Endothelial cell of umbilical vein (primary cell): ENCODE measurements at regions not wholly inside any gene's neighbourhood (a gene's known extent, or its start where the extent isn't known, plus 50 kb on each side); places are given as distances from the start of the nearest gene placed in this dataset.

ENCODE experiments used
- BruUV-seq: library from RNA; stranded (reverse); fragments of 400-500 nt; replicated peaks from 2 replicates; lab custom pipeline; 2021; lab: Mats Ljungman, UMichigan
- CTCF ChIA-PET: fragments of 300-600, 350-600 bp; sonication (Branson Sonifier 250); formaldehyde crosslinking; loops from one replicate; lab custom pipeline; 2021; ENCODE audit warnings: antibody characterized with exemption, inconsistent platforms; lab: Charles Lee
- POLR2A ChIA-PET: fragments of 300-600, 350-600 bp; sonication (Branson Sonifier 250); formaldehyde crosslinking; loops from one replicate; lab custom pipeline; 2021; ENCODE audit warnings: antibody characterized with exemption, inconsistent platforms; lab: Charles Lee
- DNase-seq: peaks from one replicate; pipeline ENCODE4 v3.0.0-alpha.2; 2011; ENCODE audit warnings: low read depth, low spot score
- FAIRE-seq: peaks from 2 replicates; lab custom pipeline; 2011; peaks lifted over from hg19 to GRCh38; lab: Jason Lieb, UNC
- H2AFZ ChIP-seq: 2 replicates; pipeline ENCODE4 v1.6.0; 2012; ENCODE audit warnings: low read depth, low read length, control low read depth, inconsistent platforms
- H3K27ac ChIP-seq: 2 replicates; pipeline ENCODE4 v1.5.1; 2011; ENCODE audit warnings: low read depth, mild to moderate bottlenecking, control low read depth, low read length, moderate library complexity; ENCODE audit not compliant: insufficient read depth
- H3K27me3 ChIP-seq, 2 experiments: 2 replicates each; pipeline versions ENCODE4 v1.6.0 to v1.6.1; 2011; ENCODE audit warnings: low read length in 2 of 2, mixed read lengths in 1 of 2; ENCODE audit not compliant: control insufficient read depth in 2 of 2, insufficient read depth in 2 of 2
- H3K36me3 ChIP-seq, 2 experiments: 2 replicates in 1 of 2; 3 replicates in 1 of 2; pipeline ENCODE4 v1.5.1; 2011; ENCODE audit warnings: low read length in 2 of 2, mild to moderate bottlenecking in 1 of 2, moderate library complexity in 1 of 2; ENCODE audit not compliant: control insufficient read depth in 2 of 2, insufficient read depth in 2 of 2; ENCODE audit errors: extremely low read depth in 1 of 2
- H3K4me1 ChIP-seq: 3 replicates; pipeline ENCODE4 v1.5.1; 2011; ENCODE audit warnings: mild to moderate bottlenecking, low read length; ENCODE audit not compliant: control insufficient read depth, insufficient read depth; ENCODE audit errors: extremely low read depth
- H3K4me2 ChIP-seq: 2 replicates; pipeline ENCODE4 v1.6.1; 2011; ENCODE audit warnings: low read length, control low read depth, mixed read lengths; ENCODE audit not compliant: insufficient read depth
- H3K4me3 ChIP-seq, 3 experiments: fragments of 200-600 bp in 1 of 3; sonication (generic), shearing (Covaris generic) in 1 of 3; replicated peaks in 1 of 3; 2 replicates each; pipeline ENCODE4 v1.5.1; 2011 to 2016; ENCODE audit warnings: control low read depth in 3 of 3, low read length in 3 of 3, mild to moderate bottlenecking in 2 of 3, inconsistent platforms in 1 of 3, low read depth in 1 of 3, moderate library complexity in 1 of 3; ENCODE audit not compliant: insufficient read depth in 1 of 3
- H3K79me2 ChIP-seq: 2 replicates; pipeline ENCODE4 v1.6.0; 2012; ENCODE audit warnings: low read length, inconsistent platforms; ENCODE audit not compliant: control insufficient read depth, insufficient read depth
- H3K9ac ChIP-seq: replicated peaks from 2 replicates; pipeline ENCODE3; 2011; ENCODE audit warnings: low read length, control low read depth; ENCODE audit not compliant: insufficient read depth; ENCODE audit errors: extremely low read depth
- H3K9me1 ChIP-seq: replicated peaks from 3 replicates; pipeline ENCODE4 v1.6.0; 2011; ENCODE audit warnings: mild to moderate bottlenecking, low read length; ENCODE audit not compliant: control insufficient read depth, insufficient read depth; ENCODE audit errors: extremely low read depth
- H3K9me3 ChIP-seq: replicated peaks from 2 replicates; pipeline ENCODE4 v1.5.1; 2012; ENCODE audit warnings: low read length, inconsistent platforms; ENCODE audit not compliant: control insufficient read depth, insufficient read depth
- H4K20me1 ChIP-seq: replicated peaks from 2 replicates; pipeline ENCODE3; 2011; ENCODE audit warnings: mild to moderate bottlenecking, low read length; ENCODE audit not compliant: control insufficient read depth, insufficient read depth; ENCODE audit errors: extremely low read depth
- EZH2 ChIP-seq: IDR thresholded peaks from 2 replicates; pipeline ENCODE4 v1.6.1; 2012; ENCODE audit warnings: borderline replicate concordance, low read depth, mild to moderate bottlenecking, moderate library complexity, low read length, inconsistent platforms; ENCODE audit not compliant: severe bottlenecking
- FOS ChIP-seq: IDR thresholded peaks from 2 replicates; pipeline ENCODE4 v1.6.1; 2011; ENCODE audit warnings: mild to moderate bottlenecking, low read length, moderate library complexity, borderline replicate concordance; ENCODE audit not compliant: insufficient read depth
- GATA2 ChIP-seq: IDR thresholded peaks from 2 replicates; pipeline ENCODE4 v1.7.0; 2011; ENCODE audit warnings: low read depth, mild to moderate bottlenecking, moderate library complexity, mixed read lengths, low read length; ENCODE audit not compliant: insufficient read length, insufficient read depth
- JUN ChIP-seq: IDR thresholded peaks from 2 replicates; pipeline ENCODE4 v1.6.1; 2011; ENCODE audit warnings: borderline replicate concordance, low read depth; ENCODE audit not compliant: insufficient read length, insufficient read depth
- MYC ChIP-seq: IDR thresholded peaks from one replicate; pipeline ENCODE4 v1.6.1; 2011; ENCODE audit warnings: mild to moderate bottlenecking, low read depth, low read length
- POLR2A ChIP-seq: IDR thresholded peaks from 2 replicates; pipeline ENCODE4 v1.6.1; 2012; ENCODE audit warnings: low read depth, mild to moderate bottlenecking, control low read depth, low read length
- POLR2AphosphoS5 ChIP-seq: IDR thresholded peaks from 2 replicates; pipeline ENCODE4 v1.6.1; 2012; ENCODE audit warnings: low read depth, mild to moderate bottlenecking, control low read depth, low read length, moderate library complexity; ENCODE audit not compliant: insufficient read depth
- dilution Hi-C: fragments of 300-500 bp; cut with MboI; formaldehyde crosslinking; loops from one replicate; pipeline ENCODE4 v1.15.0; 2019; ENCODE audit warnings: low sequenced_read_pairs; ENCODE audit not compliant: extremely low pct_ligation_motif_present
- intact Hi-C: fragments of 100-400 bp; cut with micrococcal nuclease; formaldehyde crosslinking; loops from one replicate; pipeline ENCODE4 v1.10.0; 2022
- TF ChIP-seq, protein P1 (sequence below): IDR thresholded peaks from 2 replicates; pipeline ENCODE4 v1.6.1; 2011; ENCODE audit not compliant: insufficient read depth, insufficient read length
- TF ChIP-seq, protein P2 (sequence below), 2 donors: IDR thresholded peaks; 1 replicate in 1 of 2; 2 replicates in 1 of 2; pipeline ENCODE4 v1.5.1; 2011; ENCODE audit warnings: low read length in 2 of 2, mild to moderate bottlenecking in 2 of 2, moderate library complexity in 2 of 2, control low read depth in 1 of 2, inconsistent platforms in 1 of 2, low read depth in 1 of 2; ENCODE audit not compliant: insufficient read depth in 1 of 2; ENCODE audit errors: extremely low read depth in 1 of 2

DNA sequence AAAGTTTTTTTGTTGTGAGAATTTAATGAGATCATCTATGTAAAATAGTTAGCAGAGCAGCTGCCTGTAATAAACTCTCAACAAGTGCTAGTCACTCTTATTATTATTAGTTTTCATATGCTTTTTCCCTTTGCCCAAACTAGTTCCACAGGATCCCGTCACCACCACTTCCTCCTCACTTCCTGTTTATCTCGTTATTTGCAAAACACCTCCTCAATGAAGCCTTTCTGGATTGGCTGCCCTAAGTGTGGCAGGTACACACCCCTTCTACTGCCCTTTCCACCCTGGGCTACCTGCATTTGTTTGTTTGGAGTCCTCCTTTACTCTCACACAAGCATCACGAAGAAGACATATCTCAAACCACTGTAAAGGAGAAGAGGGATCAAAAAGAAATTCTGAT lies 54.4 kb upstream of the KLF3 start:
- DNase-seq (no peak), FAIRE-seq (no peak)
- Histone ChIP-seq H3K4me1 (no peaks in the 10 kb centered on the region), H3K27me3 (peaks cover 3 to 6% of the 10 kb centered on the region in 2 experiments), H3K4me2 (no peak overlapping the region), H3K4me3 (no peak overlapping the region), H3K27ac (no peak overlapping the region), H3K79me2 (no peaks in the 10 kb centered on the region), H3K9me3 (no peaks in the 10 kb centered on the region), H3K9me1 (no peaks in the 10 kb centered on the region), H4K20me1 (no peaks in the 10 kb centered on the region), H3K36me3 (no peaks in the 10 kb centered on the region), H2AFZ (no peak overlapping the region), H3K9ac (no peak overlapping the region)
- POLR2A ChIA-PET = no interaction called here
- CTCF ChIA-PET = interaction anchor here (1.6 kb wide), 1 partner anchor 10 kb away, joined by 3 read pairs; no protein-coding TSS in a partner anchor
- no peak for TF ChIP-seq EZH2
- no peak for TF ChIP-seq GATA2
- TF ChIP-seq, protein P1, sequence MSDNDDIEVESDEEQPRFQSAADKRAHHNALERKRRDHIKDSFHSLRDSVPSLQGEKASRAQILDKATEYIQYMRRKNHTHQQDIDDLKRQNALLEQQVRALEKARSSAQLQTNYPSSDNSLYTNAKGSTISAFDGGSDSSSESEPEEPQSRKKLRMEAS = no peak
- no peak for TF ChIP-seq FOS
- TF ChIP-seq POLR2A = no peak
- TF ChIP-seq POLR2AphosphoS5 = no peak
- TF ChIP-seq MYC = no peak
- no peak for TF ChIP-seq JUN
- TF ChIP-seq, protein P2, sequence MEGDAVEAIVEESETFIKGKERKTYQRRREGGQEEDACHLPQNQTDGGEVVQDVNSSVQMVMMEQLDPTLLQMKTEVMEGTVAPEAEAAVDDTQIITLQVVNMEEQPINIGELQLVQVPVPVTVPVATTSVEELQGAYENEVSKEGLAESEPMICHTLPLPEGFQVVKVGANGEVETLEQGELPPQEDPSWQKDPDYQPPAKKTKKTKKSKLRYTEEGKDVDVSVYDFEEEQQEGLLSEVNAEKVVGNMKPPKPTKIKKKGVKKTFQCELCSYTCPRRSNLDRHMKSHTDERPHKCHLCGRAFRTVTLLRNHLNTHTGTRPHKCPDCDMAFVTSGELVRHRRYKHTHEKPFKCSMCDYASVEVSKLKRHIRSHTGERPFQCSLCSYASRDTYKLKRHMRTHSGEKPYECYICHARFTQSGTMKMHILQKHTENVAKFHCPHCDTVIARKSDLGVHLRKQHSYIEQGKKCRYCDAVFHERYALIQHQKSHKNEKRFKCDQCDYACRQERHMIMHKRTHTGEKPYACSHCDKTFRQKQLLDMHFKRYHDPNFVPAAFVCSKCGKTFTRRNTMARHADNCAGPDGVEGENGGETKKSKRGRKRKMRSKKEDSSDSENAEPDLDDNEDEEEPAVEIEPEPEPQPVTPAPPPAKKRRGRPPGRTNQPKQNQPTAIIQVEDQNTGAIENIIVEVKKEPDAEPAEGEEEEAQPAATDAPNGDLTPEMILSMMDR (IDR thresholded peaks at IDR 0.05; ENCODE audit: extremely low read depth in 1 of 2, insufficient read depth in 1 of 2, low read depth in 1 of 2, low read length in 2 of 2) = no peak
- intact Hi-C loops (no loop called here), dilution Hi-C loops (no loop called here)
- no TSS peak for BruUV-seq
